ENCODE measurements at regions not wholly inside any gene's neighbourhood (a gene's known extent, or its start where the extent isn't known, plus 50 kb on each side); places are given as distances from the start of the nearest gene placed in this dataset.

GRCh38 chr19:27740396-27740795, 1472.6 kb downstream of the UQCRFS1 start:
- Mint-ChIP-seq H3K4me3 (no peak overlapping the region), H3K27me3 (no peaks in the 10 kb centered on the region), H3K36me3 (ENCODE audit: low read depth) (peaks cover 53% of the 10 kb centered on the region), H3K9me3 (peaks cover 39% of the 10 kb centered on the region), H3K27ac (no peak overlapping the region), H3K4me1 (ENCODE audit: low read depth) (no peaks in the 10 kb centered on the region)
- no peak for ATAC-seq
- ChIA-PET CTCF (no interaction called here), POLR2A (no interaction called here)
- intact Hi-C loops (cut with micrococcal nuclease) = no loop called here
- DNase-seq = no peak
- no peak for TF ChIP-seq CTCF (IDR thresholded peaks at IDR 0.05)

- CTCF ChIA-PET = no interaction called here
- DNase-seq (no peak), ATAC-seq (no peak)
- no peaks in the 10 kb centered on the region for H3K27me3 Mint-ChIP-seq
- TF ChIP-seq CTCF (IDR thresholded peaks at IDR 0.05) = no peak
- H3K4me1 Mint-ChIP-seq (ENCODE audit: low read depth) = no peaks in the 10 kb centered on the region
- H3K27ac Mint-ChIP-seq = no peak overlapping the region
- H3K36me3 Mint-ChIP-seq (ENCODE audit: low read depth) = peaks cover 66% of the 10 kb centered on the region
- no peak overlapping the region for H3K4me3 Mint-ChIP-seq
- intact Hi-C loops (cut with micrococcal nuclease) = no loop called here
- peaks cover 53% of the 10 kb centered on the region for H3K9me3 Mint-ChIP-seq
- POLR2A ChIA-PET = no interaction called here
Observed at GRCh38 chr19:27738569-27739193, 1474.3 kb downstream of the UQCRFS1 start.

GRCh38 chr19:27736225-27736624, 1476.7 kb downstream of the UQCRFS1 start:
- intact Hi-C loops (cut with micrococcal nuclease) = no loop called here
- TF ChIP-seq CTCF (IDR thresholded peaks at IDR 0.05) = no peak
- ATAC-seq = no peak
- DNase-seq = no peak
- no peak overlapping the region for H3K27ac Mint-ChIP-seq
- ChIA-PET POLR2A (no interaction called here), CTCF (no interaction called here)
- no peaks in the 10 kb centered on the region for H3K4me1 Mint-ChIP-seq (ENCODE audit: low read depth)
- peaks cover 63% of the 10 kb centered on the region for H3K9me3 Mint-ChIP-seq
- peaks cover 71% of the 10 kb centered on the region for H3K36me3 Mint-ChIP-seq (ENCODE audit: low read depth)
- H3K4me3 Mint-ChIP-seq = no peak overlapping the region
- H3K27me3 Mint-ChIP-seq = no peaks in the 10 kb centered on the region

GRCh38 chr19:27735314-27735713, 1477.6 kb downstream of the UQCRFS1 start:
- ATAC-seq (no peak), DNase-seq (no peak)
- Mint-ChIP-seq H3K4me3 (no peak overlapping the region), H3K27me3 (no peaks in the 10 kb centered on the region), H3K4me1 (ENCODE audit: low read depth) (no peaks in the 10 kb centered on the region), H3K27ac (no peak overlapping the region), H3K36me3 (ENCODE audit: low read depth) (peaks cover 69% of the 10 kb centered on the region), H3K9me3 (peaks cover 59% of the 10 kb centered on the region)
- TF ChIP-seq CTCF (IDR thresholded peaks at IDR 0.05) = no peak
- intact Hi-C loops (cut with micrococcal nuclease) = no loop called here
- CTCF ChIA-PET = no interaction called here
- POLR2A ChIA-PET = no interaction called here

GRCh38 chr19:27734496-27735220, 1478.3 kb downstream of the UQCRFS1 start:
- Mint-ChIP-seq H3K4me1 (ENCODE audit: low read depth) (no peaks in the 10 kb centered on the region), H3K36me3 (ENCODE audit: low read depth) (peaks cover 71% of the 10 kb centered on the region), H3K4me3 (no peak overlapping the region), H3K9me3 (peaks cover 54% of the 10 kb centered on the region), H3K27ac (no peak overlapping the region), H3K27me3 (no peaks in the 10 kb centered on the region)
- POLR2A ChIA-PET = no interaction called here
- intact Hi-C loops (cut with micrococcal nuclease) = no loop called here
- no peak for DNase-seq
- no peak for TF ChIP-seq CTCF (IDR thresholded peaks at IDR 0.05)
- ATAC-seq = no peak
- CTCF ChIA-PET = no interaction called here

Data from activated CD8-positive, alpha-beta T cell treated with anti-CD3 and anti-CD28 coated beads for 36 hours (primary cell).